ENCODE measurements at regions not wholly inside any gene's neighbourhood (a gene's known extent, or its start where the extent isn't known, plus 50 kb on each side); places are given as distances from the start of the nearest gene placed in this dataset.

- H3K4me2 ChIP-seq (replicated peaks; ENCODE audit: extremely low read depth, low read length, poor library complexity, severe bottlenecking), result no peak overlapping the region
- H3K4me3 Mint-ChIP-seq, result no peak overlapping the region
Observed at GRCh38 chr14:22417914-22418313, 171.1 kb downstream of the DAD1 start.

GRCh38 chr14:22416193-22416592 is 172.8 kb downstream of the DAD1 start:
- Mint-ChIP-seq H3K9me3 (no peaks in the 10 kb centered on the region), H3K4me1 (peaks cover 29% of the 10 kb centered on the region), H3K27ac (no peak overlapping the region), H3K27me3 (ENCODE audit: low read depth in 3 of 3) (no peaks in the 10 kb centered on the region), H3K4me3 (no peak overlapping the region), H3K36me3 (no peaks in the 10 kb centered on the region)
- Histone ChIP-seq H2AFZ (ENCODE audit: insufficient read depth, low read depth, low read length, poor library complexity, severe bottlenecking) (no peak overlapping the region), H3K4me3 (replicated peaks in 1 of 3; ENCODE audit: low read depth in 2 of 3, low read length in 3 of 3) (no peak overlapping the region), H3K79me2 (ENCODE audit: insufficient read depth, low read length) (no peaks in the 10 kb centered on the region), H3K27ac (ENCODE audit: low read depth in 1 of 2, low read length in 2 of 2) (no peak overlapping the region), H3K4me2 (replicated peaks; ENCODE audit: extremely low read depth, low read length, poor library complexity, severe bottlenecking) (no peak overlapping the region), H3K4me1 (ENCODE audit: control insufficient read depth in 1 of 2, insufficient read depth in 2 of 2, low read length in 2 of 2) (peaks cover 10 to 16% of the 10 kb centered on the region in 2 donors), H3K36me3 (replicated peaks in 1 of 2; ENCODE audit: control insufficient read depth in 1 of 2, insufficient read depth in 2 of 2, low read length in 2 of 2) (no peaks in the 10 kb centered on the region), H3K9ac (ENCODE audit: insufficient read depth, low read length, poor library complexity, severe bottlenecking) (no peak overlapping the region), H3K9me3 (replicated peaks in 1 of 2; ENCODE audit: control insufficient read depth in 1 of 2, insufficient read depth in 1 of 2, low read length in 2 of 2) (no peaks in the 10 kb centered on the region), H4K20me1 (ENCODE audit: insufficient read depth, low read length) (no peaks in the 10 kb centered on the region), H3K27me3 (ENCODE audit: control insufficient read depth in 2 of 2, insufficient read depth in 2 of 2, low read length in 2 of 2) (no peaks in the 10 kb centered on the region)
- DNase-seq, result no peak
- intact Hi-C loops (cut with micrococcal nuclease), result no loop called here
- 60% methylated on average over 1 of the region's 2 CpGs for WGBS (ENCODE audit: insufficient coverage)
- TF ChIP-seq CTCF (IDR thresholded peaks at IDR 0.05), result no peak

More at GRCh38 chr14:22417914-22418313, 171.1 kb downstream of the DAD1 start:
- Histone ChIP-seq H3K4me3 (replicated peaks in 1 of 3; ENCODE audit: low read depth in 2 of 3, low read length in 3 of 3) (no peak overlapping the region), H4K20me1 (ENCODE audit: insufficient read depth, low read length) (no peaks in the 10 kb centered on the region), H3K27me3 (ENCODE audit: control insufficient read depth in 2 of 2, insufficient read depth in 2 of 2, low read length in 2 of 2) (no peaks in the 10 kb centered on the region), H3K4me1 (ENCODE audit: control insufficient read depth in 1 of 2, insufficient read depth in 2 of 2, low read length in 2 of 2) (peaks cover 20 to 27% of the 10 kb centered on the region in 2 donors), H3K9ac (ENCODE audit: insufficient read depth, low read length, poor library complexity, severe bottlenecking) (no peak overlapping the region), H3K79me2 (ENCODE audit: insufficient read depth, low read length) (no peaks in the 10 kb centered on the region), H3K27ac (ENCODE audit: low read depth in 1 of 2, low read length in 2 of 2) (no peak overlapping the region), H3K9me3 (replicated peaks in 1 of 2; ENCODE audit: control insufficient read depth in 1 of 2, insufficient read depth in 1 of 2, low read length in 2 of 2) (no peaks in the 10 kb centered on the region), H2AFZ (ENCODE audit: insufficient read depth, low read depth, low read length, poor library complexity, severe bottlenecking) (peak overlapping the region; percentile 16), H3K36me3 (replicated peaks in 1 of 2; ENCODE audit: control insufficient read depth in 1 of 2, insufficient read depth in 2 of 2, low read length in 2 of 2) (no peaks in the 10 kb centered on the region)
- H3K4me1 Mint-ChIP-seq, result peaks cover 37% of the 10 kb centered on the region
- intact Hi-C loops (cut with micrococcal nuclease), result no loop called here
- no peak overlapping the region for H3K27ac Mint-ChIP-seq
- TF ChIP-seq CTCF (IDR thresholded peaks at IDR 0.05), result no peak
- DNase-seq, result no peak
- peaks cover 0 to 1% (median 0%) of the 10 kb centered on the region in 3 donors for H3K27me3 Mint-ChIP-seq (ENCODE audit: low read depth in 3 of 3)
- H3K36me3 Mint-ChIP-seq, result no peaks in the 10 kb centered on the region
- WGBS (ENCODE audit: insufficient coverage), result 60% methylated on average over 2 of the region's 5 CpGs
- H3K9me3 Mint-ChIP-seq, result no peaks in the 10 kb centered on the region

All from CD14-positive monocyte (primary cell).